OCI-LY7 (cell line): ENCODE measurements at regions not wholly inside any gene's neighbourhood (a gene's known extent, or its start where the extent isn't known, plus 50 kb on each side); places are given as distances from the start of the nearest gene placed in this dataset.
"Not testable (repeated sequence)": the region's sequence is repeated elsewhere in the genome, so short reads cannot be mapped to it uniquely, and the experiment has no call there.

Experiments used
- BruUV-seq: library from RNA; stranded (reverse); fragments of 400-500 nt; replicated peaks from 2 replicates; lab custom pipeline; 2021; lab: Mats Ljungman, UMichigan
- CTCF ChIA-PET: fragments of 300-600 bp; sonication (Branson Sonifier 250); formaldehyde crosslinking; loops from one replicate; lab custom pipeline; 2022; ENCODE audit warnings: antibody characterized with exemption; ENCODE audit not compliant: unreplicated experiment; lab: Charles Lee
- POLR2A ChIA-PET: fragments of 300-600 bp; sonication (Branson Sonifier 250); formaldehyde crosslinking; loops from one replicate; lab custom pipeline; 2022; ENCODE audit warnings: antibody characterized with exemption; lab: Charles Lee
- DNase-seq: peaks from one replicate; pipeline ENCODE4 v3.0.0-alpha.2; 2015; ENCODE audit warnings: low spot score
- H2AFZ ChIP-seq: fragments of 200-600 bp; sonication (generic), shearing (Covaris generic); 2 replicates; pipeline ENCODE4 v1.6.1; 2014; ENCODE audit warnings: mild to moderate bottlenecking, antibody characterized with exemption, low read length, moderate library complexity
- H3K27ac ChIP-seq: fragments of 200-600 bp; sonication (generic); 2 replicates; pipeline ENCODE4 v1.5.1; 2014; ENCODE audit warnings: mixed run types, low read depth, mild to moderate bottlenecking, moderate library complexity, low read length, inconsistent platforms; ENCODE audit not compliant: poor library complexity, severe bottlenecking
- H3K36me3 ChIP-seq: fragments of 200-600 bp; sonication (generic); 2 replicates; pipeline ENCODE4 v1.6.1; 2014; ENCODE audit warnings: mild to moderate bottlenecking, antibody characterized with exemption, low read length, moderate library complexity, mixed read lengths; ENCODE audit not compliant: insufficient read depth
- H3K4me1 ChIP-seq: fragments of 200-600 bp; sonication (generic); 2 replicates; pipeline ENCODE4 v1.5.1; 2014; ENCODE audit warnings: mild to moderate bottlenecking, low read length; ENCODE audit not compliant: insufficient read depth, poor library complexity, severe bottlenecking
- H3K4me2 ChIP-seq: fragments of 200-600 bp; sonication (generic); 2 replicates; pipeline ENCODE4 v1.6.1; 2014; ENCODE audit warnings: mild to moderate bottlenecking, low read length
- H3K4me3 ChIP-seq: fragments of 200-600 bp; sonication (generic); 2 replicates; pipeline ENCODE4 v1.5.1; 2014; ENCODE audit warnings: mild to moderate bottlenecking, low read depth, low read length; ENCODE audit not compliant: poor library complexity, severe bottlenecking
- H3K79me2 ChIP-seq: fragments of 200-600 bp; sonication (generic); 2 replicates; pipeline ENCODE4 v1.6.1; 2016; ENCODE audit warnings: low read depth, mild to moderate bottlenecking, low read length, moderate library complexity, mixed read lengths; ENCODE audit not compliant: insufficient read depth
- H3K9me2 ChIP-seq: fragments of 200-600 bp; sonication (generic); 2 replicates; pipeline ENCODE4 v1.6.1; 2016; ENCODE audit warnings: mild to moderate bottlenecking, low read length, mixed read lengths; ENCODE audit not compliant: insufficient read depth
- H3K9me3 ChIP-seq: fragments of 200-600 bp; sonication (generic); 2 replicates; pipeline ENCODE4 v1.6.1; 2014; ENCODE audit warnings: mild to moderate bottlenecking, mixed run types, low read length, mixed read lengths
- H4K20me1 ChIP-seq: fragments of 200-600 bp; sonication (generic); 2 replicates; pipeline ENCODE4 v1.6.1; 2014; ENCODE audit warnings: mild to moderate bottlenecking, antibody characterized with exemption, low read length, moderate library complexity, mixed read lengths; ENCODE audit not compliant: insufficient read depth
- EZH2phosphoT487 ChIP-seq: fragments of 200-600 bp; sonication (generic); IDR thresholded peaks from 2 replicates; pipeline ENCODE4 v1.6.1; 2018; ENCODE audit warnings: low read depth, borderline replicate concordance, mild to moderate bottlenecking, mixed run types, antibody characterized with exemption, low read length, moderate library complexity, mixed read lengths
- intact Hi-C: fragments of 100-400 bp; cut with micrococcal nuclease; formaldehyde crosslinking; loops from one replicate; pipeline ENCODE4 v1.10.0; 2022; ENCODE audit not compliant: unreplicated experiment
- TF ChIP-seq, protein P1 (sequence below): fragments of 200-600 bp; sonication (generic); conservative IDR thresholded peaks from 2 replicates; pipeline ENCODE4 v1.5.1; 2014; ENCODE audit warnings: mild to moderate bottlenecking, antibody characterized with exemption, low read length, moderate library complexity, mixed read lengths

DNA sequence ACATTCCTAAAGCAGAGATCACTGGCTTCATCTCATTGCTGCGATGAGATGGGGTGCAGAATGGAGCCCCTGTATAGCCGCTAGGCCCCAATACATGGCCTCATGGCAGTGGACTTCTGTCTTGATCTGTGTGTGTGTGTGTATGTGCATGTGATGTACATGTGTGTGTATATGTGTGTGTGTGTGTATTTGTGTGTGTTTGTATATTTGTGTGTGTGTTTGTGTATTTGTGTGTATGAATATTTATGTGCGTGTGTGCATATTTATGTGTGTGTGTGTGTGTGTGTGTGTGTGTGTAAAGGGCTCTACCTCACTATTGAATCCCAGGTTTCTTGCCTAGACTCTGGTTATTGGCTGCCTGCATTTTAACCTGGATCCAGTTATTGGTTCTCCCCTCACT is 958.2 kb downstream of the GRID1 start:
- TF ChIP-seq EZH2phosphoT487 = no peak
- TF ChIP-seq, protein P1, sequence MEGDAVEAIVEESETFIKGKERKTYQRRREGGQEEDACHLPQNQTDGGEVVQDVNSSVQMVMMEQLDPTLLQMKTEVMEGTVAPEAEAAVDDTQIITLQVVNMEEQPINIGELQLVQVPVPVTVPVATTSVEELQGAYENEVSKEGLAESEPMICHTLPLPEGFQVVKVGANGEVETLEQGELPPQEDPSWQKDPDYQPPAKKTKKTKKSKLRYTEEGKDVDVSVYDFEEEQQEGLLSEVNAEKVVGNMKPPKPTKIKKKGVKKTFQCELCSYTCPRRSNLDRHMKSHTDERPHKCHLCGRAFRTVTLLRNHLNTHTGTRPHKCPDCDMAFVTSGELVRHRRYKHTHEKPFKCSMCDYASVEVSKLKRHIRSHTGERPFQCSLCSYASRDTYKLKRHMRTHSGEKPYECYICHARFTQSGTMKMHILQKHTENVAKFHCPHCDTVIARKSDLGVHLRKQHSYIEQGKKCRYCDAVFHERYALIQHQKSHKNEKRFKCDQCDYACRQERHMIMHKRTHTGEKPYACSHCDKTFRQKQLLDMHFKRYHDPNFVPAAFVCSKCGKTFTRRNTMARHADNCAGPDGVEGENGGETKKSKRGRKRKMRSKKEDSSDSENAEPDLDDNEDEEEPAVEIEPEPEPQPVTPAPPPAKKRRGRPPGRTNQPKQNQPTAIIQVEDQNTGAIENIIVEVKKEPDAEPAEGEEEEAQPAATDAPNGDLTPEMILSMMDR = no peak
- DNase-seq = no peak
- no peaks in the 10 kb centered on the region for H3K4me1 ChIP-seq
- H2AFZ ChIP-seq = no peak overlapping the region
- ChIA-PET CTCF (no interaction called here), POLR2A (no interaction called here)
- H3K9me3 ChIP-seq = no peaks in the 10 kb centered on the region
- H3K4me3 ChIP-seq = no peak overlapping the region
- H3K79me2 ChIP-seq = no peaks in the 10 kb centered on the region
- no TSS peak for BruUV-seq
- no peak overlapping the region for H3K27ac ChIP-seq
- no peaks in the 10 kb centered on the region for H4K20me1 ChIP-seq
- H3K36me3 ChIP-seq = no peaks in the 10 kb centered on the region
- no peak overlapping the region for H3K4me2 ChIP-seq
- intact Hi-C loops = no loop called here
- no peaks in the 10 kb centered on the region for H3K9me2 ChIP-seq

DNA sequence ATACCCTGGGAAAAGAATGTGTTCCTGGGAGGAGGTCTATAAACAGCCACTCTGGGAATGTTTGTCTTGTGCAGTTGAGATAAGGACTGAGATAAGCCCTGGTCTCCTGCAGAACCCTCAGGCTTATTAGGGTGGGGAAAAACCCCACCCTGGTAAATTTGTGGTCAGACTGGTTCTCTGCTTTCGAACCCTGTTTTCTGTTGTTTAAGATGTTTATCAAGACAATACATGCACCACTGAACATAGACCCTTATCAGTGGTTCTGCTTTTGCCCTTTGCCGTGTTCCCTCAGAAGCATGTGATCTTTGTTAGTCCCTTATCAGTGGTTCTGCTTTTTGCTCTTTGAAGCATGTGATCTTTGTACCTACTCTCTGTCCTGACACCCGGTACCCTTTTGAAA is 956.0 kb downstream of the GRID1 start:
- H3K4me2 ChIP-seq, DNase-seq, H4K20me1 ChIP-seq, H3K27ac ChIP-seq, intact Hi-C loops, POLR2A ChIA-PET, CTCF ChIA-PET, H3K4me1 ChIP-seq, H3K4me3 ChIP-seq, BruUV-seq, H2AFZ ChIP-seq, H3K36me3 ChIP-seq, H3K9me2 ChIP-seq, H3K9me3 ChIP-seq, H3K79me2 ChIP-seq: not testable (repeated sequence)

DNA sequence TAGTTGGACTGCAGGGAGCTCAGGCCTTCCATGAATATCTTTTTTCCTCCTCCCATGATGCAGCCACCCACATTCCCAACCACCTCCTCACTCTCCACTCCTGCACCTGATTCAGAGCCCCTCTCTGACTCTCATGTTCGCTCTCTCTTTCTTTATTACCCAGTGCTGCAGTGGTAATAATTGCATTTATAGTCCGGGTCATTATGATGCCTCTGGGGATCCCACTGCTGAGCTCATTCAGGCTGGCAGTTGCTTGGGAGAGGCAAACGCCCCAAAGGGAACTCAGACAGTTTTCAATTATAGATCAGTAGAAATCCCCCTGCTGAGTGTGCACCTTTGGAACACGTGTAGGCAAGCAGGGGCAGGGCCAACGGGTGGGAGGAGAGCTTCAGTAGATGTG is 953.0 kb downstream of the GRID1 start:
- Histone ChIP-seq H3K4me2 (no peak overlapping the region), H2AFZ (no peak overlapping the region), H3K4me1 (no peaks in the 10 kb centered on the region), H3K79me2 (no peaks in the 10 kb centered on the region), H3K36me3 (no peaks in the 10 kb centered on the region), H3K27ac (no peak overlapping the region), H3K9me2 (no peaks in the 10 kb centered on the region), H4K20me1 (no peaks in the 10 kb centered on the region), H3K9me3 (no peaks in the 10 kb centered on the region), H3K4me3 (no peak overlapping the region)
- no TSS peak for BruUV-seq
- DNase-seq = no peak
- ChIA-PET POLR2A (interaction anchor here (0.6 to 2.1 kb wide), 4 partner anchors 10 to 384 kb away, joined by 3 to 6 read pairs (median 4); no protein-coding TSS in a partner anchor), CTCF (no interaction called here)
- intact Hi-C loops = no loop called here
- TF ChIP-seq, protein P1 = no peak
- no peak for TF ChIP-seq EZH2phosphoT487
